D721Med (cell line): ENCODE measurements at regions not wholly inside any gene's neighbourhood (a gene's known extent, or its start where the extent isn't known, plus 50 kb on each side); places are given as distances from the start of the nearest gene placed in this dataset.

Source experiments
- DNase-seq: peaks from one replicate; pipeline ENCODE4 v3.0.0; 2011; ENCODE audit warnings: low spot score; ENCODE audit not compliant: insufficient read length
- FAIRE-seq: peaks from 2 replicates; lab custom pipeline; 2011; peaks lifted over from hg19 to GRCh38; lab: Jason Lieb, UNC
- CTCF ChIP-seq: IDR thresholded peaks from 2 replicates; pipeline ENCODE4 v1.5.1; 2012; ENCODE audit warnings: mild to moderate bottlenecking, control low read depth; ENCODE audit not compliant: insufficient read depth; ENCODE audit errors: missing control alignments

GRCh38 chr13:79660361-79660760 lies 179.4 kb downstream of the NDFIP2 start:
- no peak for FAIRE-seq
- DNase-seq = no peak
- TF ChIP-seq CTCF = no peak

GRCh38 chr13:79659121-79659521 lies 178.2 kb downstream of the NDFIP2 start:
- FAIRE-seq (no peak), DNase-seq (no peak)
- no peak for TF ChIP-seq CTCF

- FAIRE-seq (no peak), DNase-seq (no peak)
- no peak for TF ChIP-seq CTCF
These were observed 177.5 kb downstream of the NDFIP2 start for GRCh38 chr13:79658333-79658975.

GRCh38 chr13:79655509-79655908 lies 174.6 kb downstream of the NDFIP2 start:
- DNase-seq = no peak
- no peak for FAIRE-seq
- TF ChIP-seq CTCF = no peak

- FAIRE-seq = no peak
- no peak for TF ChIP-seq CTCF
- no peak for DNase-seq
These were observed 173.6 kb downstream of the NDFIP2 start for GRCh38 chr13:79654520-79654919.

GRCh38 chr13:79650688-79651087 lies 169.7 kb downstream of the NDFIP2 start:
- DNase-seq = no peak
- FAIRE-seq = no peak
- no peak for TF ChIP-seq CTCF

GRCh38 chr13:79648191-79648590 lies 167.2 kb downstream of the NDFIP2 start:
- FAIRE-seq = no peak
- no peak for TF ChIP-seq CTCF

More at GRCh38 chr13:79648191-79648590, 167.2 kb downstream of the NDFIP2 start:
- no peak for DNase-seq
